ENCODE measurements at regions not wholly inside any gene's neighbourhood (a gene's known extent, or its start where the extent isn't known, plus 50 kb on each side); places are given as distances from the start of the nearest gene placed in this dataset.

- DNase-seq (ENCODE audit: low spot score in 2 of 2), result no peak
- no peaks in the 10 kb centered on the region for H3K27me3 Mint-ChIP-seq
- no peak overlapping the region for H3K4me3 Mint-ChIP-seq
- peaks cover 1% of the 10 kb centered on the region for H3K9me3 Mint-ChIP-seq
- H3K36me3 Mint-ChIP-seq, result no peaks in the 10 kb centered on the region
- no peak overlapping the region for H3K27ac Mint-ChIP-seq
- no peak for ATAC-seq (ENCODE audit: low read depth)
- no peaks in the 10 kb centered on the region for H3K4me1 Mint-ChIP-seq
These were observed 568.3 kb upstream of the SLIT2 start for GRCh38 chr4:19683426-19683825.

GRCh38 chr4:19677211-19677610, 574.5 kb upstream of the SLIT2 start:
- H3K9me3 Mint-ChIP-seq, result peaks cover 4% of the 10 kb centered on the region
- no peak for DNase-seq (ENCODE audit: low spot score in 2 of 2)
- H3K27ac Mint-ChIP-seq, result no peak overlapping the region

GRCh38 chr4:19675172-19675811, 576.4 kb upstream of the SLIT2 start:
- no peaks in the 10 kb centered on the region for H3K27me3 Mint-ChIP-seq
- peaks cover 6% of the 10 kb centered on the region for H3K9me3 Mint-ChIP-seq
- H3K27ac Mint-ChIP-seq, result peak overlapping the region; percentile 67
- peak; percentile 83 for ATAC-seq (ENCODE audit: low read depth)
- H3K4me1 Mint-ChIP-seq, result peaks cover 7% of the 10 kb centered on the region
- no peak overlapping the region for H3K4me3 Mint-ChIP-seq
- H3K36me3 Mint-ChIP-seq, result no peaks in the 10 kb centered on the region
- peak in 1 of 2 donors; percentile 2 for DNase-seq (ENCODE audit: low spot score in 2 of 2)

More at GRCh38 chr4:19677211-19677610, 574.5 kb upstream of the SLIT2 start:
- Mint-ChIP-seq H3K27me3 (no peaks in the 10 kb centered on the region), H3K36me3 (no peaks in the 10 kb centered on the region), H3K4me1 (peaks cover 7% of the 10 kb centered on the region), H3K4me3 (no peak overlapping the region)
- no peak for ATAC-seq (ENCODE audit: low read depth)

GRCh38 chr4:19659101-19659500, 592.6 kb upstream of the SLIT2 start:
- no peaks in the 10 kb centered on the region for H3K36me3 Mint-ChIP-seq
- ATAC-seq (ENCODE audit: low read depth) (no peak), DNase-seq (ENCODE audit: low spot score in 2 of 2) (no peak)
- H3K9me3 Mint-ChIP-seq, result peaks cover 2% of the 10 kb centered on the region
- no peak overlapping the region for H3K27ac Mint-ChIP-seq
- H3K4me3 Mint-ChIP-seq, result no peak overlapping the region
- no peaks in the 10 kb centered on the region for H3K27me3 Mint-ChIP-seq
- no peaks in the 10 kb centered on the region for H3K4me1 Mint-ChIP-seq

- no peaks in the 10 kb centered on the region for H3K27me3 Mint-ChIP-seq
- H3K4me3 Mint-ChIP-seq, result no peak overlapping the region
- no peaks in the 10 kb centered on the region for H3K36me3 Mint-ChIP-seq
- DNase-seq (ENCODE audit: low spot score in 2 of 2), result no peak
- peaks cover 2% of the 10 kb centered on the region for H3K9me3 Mint-ChIP-seq
- H3K4me1 Mint-ChIP-seq, result no peaks in the 10 kb centered on the region
- ATAC-seq (ENCODE audit: low read depth), result no peak
- H3K27ac Mint-ChIP-seq, result no peak overlapping the region
These were observed 593.8 kb upstream of the SLIT2 start for GRCh38 chr4:19657856-19658255.

- Mint-ChIP-seq H3K36me3 (no peaks in the 10 kb centered on the region), H3K9me3 (peaks cover 2% of the 10 kb centered on the region), H3K4me3 (no peak overlapping the region), H3K27ac (no peak overlapping the region), H3K27me3 (no peaks in the 10 kb centered on the region), H3K4me1 (peaks cover 2% of the 10 kb centered on the region)
- no peak for DNase-seq (ENCODE audit: low spot score in 2 of 2)
- no peak for ATAC-seq (ENCODE audit: low read depth)
These were observed 596.0 kb upstream of the SLIT2 start for GRCh38 chr4:19655666-19656065.

GRCh38 chr4:19650903-19651864, 600.5 kb upstream of the SLIT2 start:
- peaks cover 2% of the 10 kb centered on the region for H3K4me1 Mint-ChIP-seq
- no peak overlapping the region for H3K4me3 Mint-ChIP-seq
- no peak for ATAC-seq (ENCODE audit: low read depth)
- no peak for DNase-seq (ENCODE audit: low spot score in 2 of 2)
- no peaks in the 10 kb centered on the region for H3K36me3 Mint-ChIP-seq
- no peaks in the 10 kb centered on the region for H3K27me3 Mint-ChIP-seq
- H3K27ac Mint-ChIP-seq, result no peak overlapping the region
- H3K9me3 Mint-ChIP-seq, result peaks cover 6% of the 10 kb centered on the region

GRCh38 chr4:19645589-19645988, 606.1 kb upstream of the SLIT2 start:
- ATAC-seq (ENCODE audit: low read depth) (no peak), DNase-seq (ENCODE audit: low spot score in 2 of 2) (no peak)
- Mint-ChIP-seq H3K4me3 (no peak overlapping the region), H3K27me3 (no peaks in the 10 kb centered on the region), H3K4me1 (peaks cover 2% of the 10 kb centered on the region), H3K36me3 (no peaks in the 10 kb centered on the region), H3K9me3 (peaks cover 8% of the 10 kb centered on the region), H3K27ac (no peak overlapping the region)

- H3K4me3 Mint-ChIP-seq, result no peak overlapping the region
- H3K9me3 Mint-ChIP-seq, result no peaks in the 10 kb centered on the region
- no peak overlapping the region for H3K27ac Mint-ChIP-seq
- H3K4me1 Mint-ChIP-seq, result no peaks in the 10 kb centered on the region
- ATAC-seq (ENCODE audit: low read depth) (no peak), DNase-seq (ENCODE audit: low spot score in 2 of 2) (no peak)
- no peaks in the 10 kb centered on the region for H3K36me3 Mint-ChIP-seq
- H3K27me3 Mint-ChIP-seq, result no peaks in the 10 kb centered on the region
These were observed 615.3 kb upstream of the SLIT2 start for GRCh38 chr4:19636451-19636850.

GRCh38 chr4:19631814-19632213, 619.9 kb upstream of the SLIT2 start:
- Mint-ChIP-seq H3K4me3 (no peak overlapping the region), H3K36me3 (no peaks in the 10 kb centered on the region), H3K27ac (no peak overlapping the region), H3K4me1 (no peaks in the 10 kb centered on the region), H3K9me3 (peaks cover 3% of the 10 kb centered on the region), H3K27me3 (no peaks in the 10 kb centered on the region)
- no peak for ATAC-seq (ENCODE audit: low read depth)
- DNase-seq (ENCODE audit: low spot score in 2 of 2), result no peak

- ATAC-seq (ENCODE audit: low read depth) (no peak), DNase-seq (ENCODE audit: low spot score in 2 of 2) (no peak)
- Mint-ChIP-seq H3K27ac (no peak overlapping the region), H3K9me3 (peaks cover 8% of the 10 kb centered on the region), H3K4me1 (no peaks in the 10 kb centered on the region), H3K36me3 (no peaks in the 10 kb centered on the region), H3K27me3 (no peaks in the 10 kb centered on the region), H3K4me3 (no peak overlapping the region)
These were observed 627.8 kb upstream of the SLIT2 start for GRCh38 chr4:19623866-19624265.

GRCh38 chr4:19615086-19615689, 636.5 kb upstream of the SLIT2 start:
- H3K27ac Mint-ChIP-seq, result no peak overlapping the region
- peaks cover 3% of the 10 kb centered on the region for H3K9me3 Mint-ChIP-seq
- H3K36me3 Mint-ChIP-seq, result no peaks in the 10 kb centered on the region
- ATAC-seq (ENCODE audit: low read depth), result no peak
- H3K4me3 Mint-ChIP-seq, result no peak overlapping the region
- no peaks in the 10 kb centered on the region for H3K27me3 Mint-ChIP-seq
- H3K4me1 Mint-ChIP-seq, result no peaks in the 10 kb centered on the region
- no peak for DNase-seq (ENCODE audit: low spot score in 2 of 2)

- no peaks in the 10 kb centered on the region for H3K4me1 Mint-ChIP-seq
- ATAC-seq (ENCODE audit: low read depth) (no peak), DNase-seq (ENCODE audit: low spot score in 2 of 2) (no peak)
- no peaks in the 10 kb centered on the region for H3K36me3 Mint-ChIP-seq
- peaks cover 7% of the 10 kb centered on the region for H3K9me3 Mint-ChIP-seq
- H3K27ac Mint-ChIP-seq, result no peak overlapping the region
- no peak overlapping the region for H3K4me3 Mint-ChIP-seq
- H3K27me3 Mint-ChIP-seq, result no peaks in the 10 kb centered on the region
These were observed 637.5 kb upstream of the SLIT2 start for GRCh38 chr4:19614171-19614570.

- no peak for ATAC-seq (ENCODE audit: low read depth)
- DNase-seq (ENCODE audit: low spot score in 2 of 2), result no peak
- Mint-ChIP-seq H3K9me3 (peaks cover 2% of the 10 kb centered on the region), H3K4me1 (no peaks in the 10 kb centered on the region), H3K27ac (no peak overlapping the region), H3K27me3 (no peaks in the 10 kb centered on the region), H3K36me3 (no peaks in the 10 kb centered on the region), H3K4me3 (no peak overlapping the region)
These were observed 655.4 kb upstream of the SLIT2 start for GRCh38 chr4:19596342-19596741.
